MCF 10A (cell line): ENCODE measurements at regions not wholly inside any gene's neighbourhood (a gene's known extent, or its start where the extent isn't known, plus 50 kb on each side); places are given as distances from the start of the nearest gene placed in this dataset.
A peak's percentile ranks its signal among the peaks of the same experiment; 100 is the strongest.

ENCODE experiments used
- BruUV-seq: library from RNA; stranded (reverse); fragments of 400-500 nt; replicated peaks from 2 replicates; lab custom pipeline; 2021; lab: Mats Ljungman, UMichigan
- CTCF ChIA-PET: fragments of 300-600 bp; sonication (Branson Sonifier 250); formaldehyde crosslinking; extraction: SDS; loops from one replicate; lab custom pipeline; 2021; ENCODE audit warnings: antibody characterized with exemption, inconsistent platforms; lab: Yijun Ruan, JAX
- POLR2A ChIA-PET: fragments of 300-600, 350-650 bp; sonication (Branson Sonifier 250); formaldehyde crosslinking; extraction: SDS; loops from one replicate; lab custom pipeline; 2020; ENCODE audit warnings: antibody characterized with exemption, inconsistent platforms; lab: Yijun Ruan, JAX
- DNase-seq: peaks from one replicate; pipeline ENCODE4 v3.0.0-alpha.2; 2018; ENCODE audit not compliant: unreplicated experiment
- H3K27ac Mint-ChIP-seq: one replicate; pipeline ENCODE4 v1.8.0; 2022; ENCODE audit warnings: mild to moderate bottlenecking, low read depth, mixed read lengths; ENCODE audit not compliant: unreplicated experiment
- H3K27me3 Mint-ChIP-seq: one replicate; pipeline ENCODE4 v1.8.0; 2022; ENCODE audit warnings: mixed read lengths; ENCODE audit not compliant: insufficient read depth, unreplicated experiment
- H3K36me3 Mint-ChIP-seq: one replicate; pipeline ENCODE4 v1.8.0; 2022; ENCODE audit warnings: mild to moderate bottlenecking, moderate library complexity, mixed read lengths; ENCODE audit not compliant: insufficient read depth, unreplicated experiment
- H3K4me1 Mint-ChIP-seq: one replicate; pipeline ENCODE4 v1.8.0; 2022; ENCODE audit warnings: mixed read lengths; ENCODE audit not compliant: insufficient read depth, unreplicated experiment
- H3K4me3 Mint-ChIP-seq: one replicate; pipeline ENCODE4 v1.8.0; 2022; ENCODE audit warnings: mild to moderate bottlenecking, moderate library complexity, mixed read lengths; ENCODE audit not compliant: unreplicated experiment
- H3K9me3 Mint-ChIP-seq: one replicate; pipeline ENCODE4 v1.8.0; 2022; ENCODE audit warnings: mixed read lengths; ENCODE audit not compliant: unreplicated experiment
- CTCF ChIP-seq: fragments of 200-600 bp; IDR thresholded peaks from one replicate; pipeline ENCODE4 v1.8.0; 2022; ENCODE audit warnings: antibody characterized with exemption, mild to moderate bottlenecking; ENCODE audit not compliant: unreplicated experiment
- intact Hi-C: fragments of 100-400 bp; cut with micrococcal nuclease; formaldehyde crosslinking; loops from 2 replicates; pipeline ENCODE4 v1.14.1; 2022

- H3K4me3 Mint-ChIP-seq, result no peak overlapping the region
- DNase-seq, result no peak
- H3K36me3 Mint-ChIP-seq, result no peaks in the 10 kb centered on the region
- no peak overlapping the region for H3K27ac Mint-ChIP-seq
- peaks cover 65% of the 10 kb centered on the region for H3K27me3 Mint-ChIP-seq
- intact Hi-C loops, result no loop called here
- no peaks in the 10 kb centered on the region for H3K9me3 Mint-ChIP-seq
- TF ChIP-seq CTCF, result no peak
- CTCF ChIA-PET, result no interaction called here
- no peaks in the 10 kb centered on the region for H3K4me1 Mint-ChIP-seq
- BruUV-seq, result no TSS peak
- POLR2A ChIA-PET, result no interaction called here
These were observed 66.3 kb upstream of the COL5A1 start for GRCh38 chr9:134575103-134575900.

GRCh38 chr9:134575901-134576176 lies 65.8 kb upstream of the COL5A1 start:
- no peak for TF ChIP-seq CTCF
- no TSS peak for BruUV-seq
- H3K27me3 Mint-ChIP-seq, result peaks cover 70% of the 10 kb centered on the region

GRCh38 chr9:134585021-134585561 lies 56.5 kb upstream of the COL5A1 start:
- no peaks in the 10 kb centered on the region for H3K4me1 Mint-ChIP-seq
- ChIA-PET POLR2A (interaction anchor here (0.7 kb wide), 1 partner anchor 949 kb away, joined by 4 read pairs; no protein-coding TSS in a partner anchor), CTCF (no interaction called here)
- no peak overlapping the region for H3K4me3 Mint-ChIP-seq
- H3K9me3 Mint-ChIP-seq, result no peaks in the 10 kb centered on the region
- intact Hi-C loops, result no loop called here
- DNase-seq, result no peak
- H3K27me3 Mint-ChIP-seq, result peaks cover 25% of the 10 kb centered on the region
- no peak overlapping the region for H3K27ac Mint-ChIP-seq
- H3K36me3 Mint-ChIP-seq, result no peaks in the 10 kb centered on the region
- no peak for TF ChIP-seq CTCF
- no TSS peak for BruUV-seq

More at GRCh38 chr9:134575901-134576176, 65.8 kb upstream of the COL5A1 start:
- Mint-ChIP-seq H3K36me3 (no peaks in the 10 kb centered on the region), H3K9me3 (no peaks in the 10 kb centered on the region), H3K27ac (no peak overlapping the region), H3K4me3 (no peak overlapping the region), H3K4me1 (no peaks in the 10 kb centered on the region)
- POLR2A ChIA-PET, result no interaction called here
- intact Hi-C loops, result no loop called here
- DNase-seq, result no peak
- CTCF ChIA-PET, result no interaction called here

- Mint-ChIP-seq H3K4me1 (peaks cover 5% of the 10 kb centered on the region), H3K27ac (no peak overlapping the region), H3K4me3 (no peak overlapping the region), H3K36me3 (no peaks in the 10 kb centered on the region), H3K27me3 (peaks cover 15% of the 10 kb centered on the region), H3K9me3 (no peaks in the 10 kb centered on the region)
- ChIA-PET POLR2A (interaction anchor here (0.7 kb wide), 1 partner anchor 950 kb away, joined by 4 read pairs; no protein-coding TSS in a partner anchor), CTCF (no interaction called here)
- no TSS peak for BruUV-seq
- DNase-seq, result peak; percentile 45
- intact Hi-C loops, result no loop called here
- TF ChIP-seq CTCF, result no peak
These were observed 55.6 kb upstream of the COL5A1 start for GRCh38 chr9:134585746-134586706.
